NCI-H1048 (cell line): ENCODE measurements at regions not wholly inside any gene's neighbourhood (a gene's known extent, or its start where the extent isn't known, plus 50 kb on each side); places are given as distances from the start of the nearest gene placed in this dataset.
"Not testable (repeated sequence)": the region's sequence is repeated elsewhere in the genome, so short reads cannot be mapped to it uniquely, and the experiment has no call there.

Experiments used
- DNase-seq: peaks from one replicate; lab custom pipeline; 2025; lab: John Stamatoyannopoulos, UW

- DNase-seq, result no peak
Measured at GRCh38 chr11:86167499-86168164, 76.9 kb upstream of the EED start.

- DNase-seq, result not testable (repeated sequence)
Measured at GRCh38 chr11:86166287-86166686, 78.3 kb upstream of the EED start.

- no peak for DNase-seq
Measured at GRCh38 chr11:86164106-86164505, 80.4 kb upstream of the EED start.

- not testable (repeated sequence) for DNase-seq
Measured at GRCh38 chr11:86163221-86163876, 81.2 kb upstream of the EED start.

- DNase-seq, result no peak
Measured at GRCh38 chr11:86162239-86162638, 82.3 kb upstream of the EED start.

- no peak for DNase-seq
Measured at GRCh38 chr11:86161837-86162236, 82.7 kb upstream of the EED start.

GRCh38 chr11:86161336-86161735 lies 83.2 kb upstream of the EED start:
- DNase-seq, result no peak

- no peak for DNase-seq
Measured at GRCh38 chr11:86160541-86161149, 83.9 kb upstream of the EED start.

- DNase-seq, result no peak
Measured at GRCh38 chr11:86159581-86159891, 85.0 kb upstream of the EED start.

GRCh38 chr11:86158704-86159580 lies 85.6 kb upstream of the EED start:
- no peak for DNase-seq

- DNase-seq, result no peak
Measured at GRCh38 chr11:86157797-86158378, 86.7 kb upstream of the EED start.

GRCh38 chr11:86156397-86156955 lies 87.6 kb upstream of the PICALM start:
- no peak for DNase-seq

GRCh38 chr11:86155200-86155844 lies 86.4 kb upstream of the PICALM start:
- DNase-seq, result no peak

GRCh38 chr11:86153439-86153838 lies 84.6 kb upstream of the PICALM start:
- no peak for DNase-seq

GRCh38 chr11:86152901-86153300 lies 84.0 kb upstream of the PICALM start:
- DNase-seq, result no peak

- no peak for DNase-seq
Measured at GRCh38 chr11:86152006-86152862, 83.3 kb upstream of the PICALM start.

GRCh38 chr11:86151174-86152005 lies 82.5 kb upstream of the PICALM start:
- no peak for DNase-seq

GRCh38 chr11:86150847-86151173 lies 81.9 kb upstream of the PICALM start:
- DNase-seq, result no peak

GRCh38 chr11:86149792-86150191 lies 80.9 kb upstream of the PICALM start:
- DNase-seq, result no peak

GRCh38 chr11:86148345-86148747 lies 79.5 kb upstream of the PICALM start:
- no peak for DNase-seq
